GM12878 (cell line): ENCODE measurements at regions not wholly inside any gene's neighbourhood (a gene's known extent, or its start where the extent isn't known, plus 50 kb on each side); places are given as distances from the start of the nearest gene placed in this dataset.

Experiments
- ATAC-seq: fragments of 200-7000 bp; cut with Tn5 transposase; 3 replicates; pipeline ENCODE4 v1.9.1; 2020; ENCODE audit warnings: mild to moderate bottlenecking, moderate library complexity
- BruUV-seq: library from RNA; stranded (reverse); fragments of 400-500 nt; replicated peaks from 2 replicates; lab custom pipeline; 2021; lab: Mats Ljungman, UMichigan
- CTCF ChIA-PET: fragments of 300-600 bp; sonication (Branson Sonifier 250); formaldehyde crosslinking; extraction: SDS; loops from one replicate; lab custom pipeline; 2021; ENCODE audit warnings: inconsistent platforms; lab: Yijun Ruan, JAX
- POLR2A ChIA-PET: fragments of 350-600 bp; formaldehyde crosslinking; extraction: SDS; loops from one replicate; lab custom pipeline; 2021; ENCODE audit warnings: inconsistent platforms; lab: Charles Lee
- RAD21 ChIA-PET: fragments of 300-600 bp; sonication (Branson Sonifier 250); formaldehyde crosslinking; loops from one replicate; lab custom pipeline; 2023; ENCODE audit warnings: antibody characterized with exemption; ENCODE audit not compliant: unreplicated experiment; lab: Charles Lee
- SMC1A ChIA-PET: fragments of 300-600 bp; sonication (Branson Sonifier 250); formaldehyde crosslinking; loops from one replicate; lab custom pipeline; 2023; ENCODE audit not compliant: unreplicated experiment, uncharacterized antibody; lab: Charles Lee
- DNase-seq: peaks from one replicate; pipeline ENCODE4 v3.0.0-alpha.2; 2011; ENCODE audit warnings: low read depth, low spot score
- FAIRE-seq: peaks from 3 replicates; lab custom pipeline; 2011; peaks lifted over from hg19 to GRCh38; lab: Jason Lieb, UNC
- H2AFZ ChIP-seq: 2 replicates; pipeline ENCODE4 v1.6.0; 2011; ENCODE audit warnings: low read depth, low read length, control low read depth; ENCODE audit not compliant: control insufficient read depth
- H3K27ac ChIP-seq: 2 replicates; pipeline ENCODE4 v1.5.1; 2011; ENCODE audit warnings: control low read depth; ENCODE audit not compliant: control insufficient read depth, insufficient read depth
- H3K27me3 ChIP-seq, 2 experiments: replicated peaks in 1 of 2; 2 replicates each; pipeline versions ENCODE4 v1.6.0 to v1.6.1; 2011; ENCODE audit warnings: low read length in 1 of 2; ENCODE audit not compliant: control insufficient read depth in 2 of 2, insufficient read depth in 2 of 2
- H3K36me3 ChIP-seq, 2 experiments: 2 replicates each; pipeline ENCODE4 v1.5.1; 2011; ENCODE audit warnings: low read length in 1 of 2; ENCODE audit not compliant: control insufficient read depth in 2 of 2, insufficient read depth in 2 of 2
- H3K4me1 ChIP-seq: 2 replicates; pipeline ENCODE4 v1.6.1; 2011; ENCODE audit warnings: mild to moderate bottlenecking, low read length, moderate library complexity, mixed read lengths; ENCODE audit not compliant: control insufficient read depth, insufficient read depth
- H3K4me2 ChIP-seq: 2 replicates; pipeline ENCODE4 v1.6.0; 2011; ENCODE audit warnings: control low read depth; ENCODE audit not compliant: control insufficient read depth, insufficient read depth
- H3K4me3 ChIP-seq: fragments of 200-600 bp; sonication (generic); 2 replicates; pipeline ENCODE4 v1.5.1; 2016
- H3K79me2 ChIP-seq: 2 replicates; pipeline ENCODE4 v1.6.0; 2011; ENCODE audit warnings: low read length; ENCODE audit not compliant: control insufficient read depth, insufficient read depth
- H3K9ac ChIP-seq: 2 replicates; pipeline ENCODE4 v1.8.0; 2011; ENCODE audit warnings: low read length, control low read depth, mixed read lengths; ENCODE audit not compliant: control insufficient read depth, insufficient read depth
- H3K9me3 ChIP-seq: replicated peaks from 3 replicates; pipeline ENCODE4 v1.5.1; 2011; ENCODE audit warnings: mild to moderate bottlenecking, low read length; ENCODE audit not compliant: control insufficient read depth, insufficient read depth
- H4K20me1 ChIP-seq: 2 replicates; pipeline ENCODE4 v1.6.0; 2011; ENCODE audit not compliant: control insufficient read depth, insufficient read depth
- BHLHE40 ChIP-seq, 2 experiments: fragments of 450-650 bp in 1 of 2; IDR thresholded peaks; 2 replicates each; pipeline ENCODE4 v1.6.1; 2011 to 2017; ENCODE audit warnings: low read depth in 2 of 2, borderline replicate concordance in 1 of 2, improper control_type of control experiment in 1 of 2, low read length in 1 of 2, mild to moderate bottlenecking in 1 of 2
- CEBPB ChIP-seq, 2 experiments: fragments of 150-350 bp in 1 of 2; IDR thresholded peaks; 2 replicates each; pipeline ENCODE4 v1.6.1; 2012 to 2014; ENCODE audit warnings: low read depth in 2 of 2, low read length in 2 of 2, borderline replicate concordance in 1 of 2, inconsistent platforms in 1 of 2
- EP300 ChIP-seq, 2 experiments: fragments of 150-350 bp in 1 of 2; IDR thresholded peaks; 2 replicates each; pipeline ENCODE4 v1.6.1; 2011 to 2012; ENCODE audit warnings: low read depth in 2 of 2, low read length in 2 of 2, borderline replicate concordance in 1 of 2, improper control_type of control experiment in 1 of 2, inconsistent platforms in 1 of 2; ENCODE audit not compliant: control insufficient read depth in 1 of 2
- FOS ChIP-seq: IDR thresholded peaks from 3 replicates; pipeline ENCODE4 v1.6.1; 2011; ENCODE audit warnings: borderline replicate concordance; ENCODE audit not compliant: insufficient read length; ENCODE audit errors: extremely low read depth
- HDGF ChIP-seq: fragments of 450-650 bp; IDR thresholded peaks from 2 replicates; pipeline ENCODE4 v1.6.1; 2016; ENCODE audit warnings: antibody characterized with exemption
- KAT2A ChIP-seq: conservative IDR thresholded peaks from 2 replicates; pipeline ENCODE4 v1.6.1; 2011; ENCODE audit warnings: low read depth, low read length; ENCODE audit not compliant: control insufficient read depth
- MYB ChIP-seq: fragments of 150-350 bp; IDR thresholded peaks from 2 replicates; pipeline ENCODE4 v1.6.1; 2014; ENCODE audit warnings: mild to moderate bottlenecking, low read depth, low read length, borderline replicate concordance
- POLR2A ChIP-seq: IDR thresholded peaks from 2 replicates; pipeline ENCODE4 v1.6.1; 2011; ENCODE audit warnings: low read depth, mild to moderate bottlenecking, low read length
- POLR2AphosphoS5 ChIP-seq: IDR thresholded peaks from 2 replicates; pipeline ENCODE4 v1.6.1; 2011; ENCODE audit warnings: mild to moderate bottlenecking, low read length, inconsistent platforms
- SKIL ChIP-seq: fragments of 450-650 bp; IDR thresholded peaks from 2 replicates; pipeline ENCODE4 v1.6.1; 2017; ENCODE audit warnings: mild to moderate bottlenecking, low read depth, inconsistent platforms; ENCODE audit not compliant: poor library complexity, severe bottlenecking
- SREBF1 ChIP-seq: IDR thresholded peaks from 2 replicates; pipeline ENCODE4 v1.6.1; 2012; ENCODE audit warnings: mild to moderate bottlenecking, low read length
- SUPT20H ChIP-seq: IDR thresholded peaks from 2 replicates; pipeline ENCODE4 v1.6.1; 2011; ENCODE audit warnings: low read depth, mild to moderate bottlenecking, low read length, moderate library complexity, borderline replicate concordance; ENCODE audit not compliant: control insufficient read depth
- SUZ12 ChIP-seq: fragments of 200-600 bp; sonication (generic); IDR thresholded peaks from one replicate; pipeline ENCODE4 v1.6.1; 2018; ENCODE audit warnings: antibody characterized with exemption, mild to moderate bottlenecking; ENCODE audit not compliant: unreplicated experiment
- TBL1XR1 ChIP-seq: IDR thresholded peaks from 2 replicates; pipeline ENCODE4 v1.6.1; 2012; ENCODE audit warnings: low read depth, low read length, improper control_type of control experiment
- TCF12 ChIP-seq: IDR thresholded peaks from 2 replicates; pipeline ENCODE4 v1.6.1; 2011; ENCODE audit warnings: low read depth, mild to moderate bottlenecking, low read length
- ZNF207 ChIP-seq: fragments of 450-650 bp; IDR thresholded peaks from 2 replicates; pipeline ENCODE4 v1.6.1; 2014; ENCODE audit warnings: antibody characterized with exemption, mild to moderate bottlenecking, borderline replicate concordance
- WGBS: methylation state at CpG from one replicate; pipeline ENCODE4 v1.1.6; 2016; ENCODE audit warnings: low lambda C conversion rate; ENCODE audit not compliant: insufficient replicate concordance, insufficient coverage; ENCODE audit errors: missing lambda C conversion rate; 5-methylcytosine and 5-hydroxymethylcytosine counted together
- in situ Hi-C: fragments of 300-500 bp; cut with MboI; formaldehyde crosslinking; loops from 9 replicates; pipeline ENCODE4 v1.14.3; 2018; ENCODE audit warnings: mixed read lengths
- intact Hi-C: fragments of 100-400 bp; cut with micrococcal nuclease; formaldehyde crosslinking; loops from one replicate; pipeline ENCODE4 v1.14.2; 2022; ENCODE audit not compliant: unreplicated experiment
- TF ChIP-seq, protein P1 (sequence below): IDR thresholded peaks from 2 replicates; pipeline ENCODE4 v1.6.1; 2011; ENCODE audit warnings: low read depth, low read length, improper control_type of control experiment, borderline replicate concordance
- TF ChIP-seq, protein P2 (sequence below): fragments of 150-350 bp; IDR thresholded peaks from 2 replicates; pipeline ENCODE4 v1.6.1; 2014; ENCODE audit warnings: mild to moderate bottlenecking, low read depth, low read length

DNA sequence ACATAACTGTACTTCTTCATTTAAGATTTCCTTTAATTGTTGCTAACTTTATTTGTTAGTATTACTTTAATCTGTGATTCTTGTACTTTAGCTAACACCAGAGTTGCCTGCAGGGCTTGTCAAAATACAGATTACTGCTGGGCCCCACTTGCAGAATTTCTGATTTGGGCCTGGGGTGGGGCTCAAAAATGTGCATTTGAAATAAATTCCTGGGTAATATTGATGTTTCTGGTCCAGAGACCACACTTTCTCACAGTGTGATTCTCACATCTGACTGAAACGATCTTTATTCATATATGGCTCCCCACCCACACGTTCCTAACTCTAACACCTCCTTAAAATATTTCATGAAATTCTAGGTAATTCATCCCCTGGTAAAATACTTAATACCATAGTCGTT is 452.6 kb upstream of the ACVR2A start:
- ChIA-PET POLR2A (no interaction called here), RAD21 (no interaction called here), SMC1A (interaction anchor here (0.9 to 1.1 kb wide), 2 partner anchors 10 to 13 kb away, joined by 3 to 4 read pairs; no protein-coding TSS in a partner anchor), CTCF (interaction anchor here (0.6 kb wide), 1 partner anchor 521 kb away, joined by 3 read pairs; no protein-coding TSS in a partner anchor)
- ATAC-seq (no peak), DNase-seq (no peak), FAIRE-seq (no peak)
- H3K4me1 ChIP-seq: no peaks in the 10 kb centered on the region
- TF ChIP-seq, protein P1, sequence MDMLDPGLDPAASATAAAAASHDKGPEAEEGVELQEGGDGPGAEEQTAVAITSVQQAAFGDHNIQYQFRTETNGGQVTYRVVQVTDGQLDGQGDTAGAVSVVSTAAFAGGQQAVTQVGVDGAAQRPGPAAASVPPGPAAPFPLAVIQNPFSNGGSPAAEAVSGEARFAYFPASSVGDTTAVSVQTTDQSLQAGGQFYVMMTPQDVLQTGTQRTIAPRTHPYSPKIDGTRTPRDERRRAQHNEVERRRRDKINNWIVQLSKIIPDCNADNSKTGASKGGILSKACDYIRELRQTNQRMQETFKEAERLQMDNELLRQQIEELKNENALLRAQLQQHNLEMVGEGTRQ: no peak
- no peak for TF ChIP-seq SREBF1
- no peak for TF ChIP-seq SUZ12
- no peak for TF ChIP-seq FOS
- TF ChIP-seq, protein P2, sequence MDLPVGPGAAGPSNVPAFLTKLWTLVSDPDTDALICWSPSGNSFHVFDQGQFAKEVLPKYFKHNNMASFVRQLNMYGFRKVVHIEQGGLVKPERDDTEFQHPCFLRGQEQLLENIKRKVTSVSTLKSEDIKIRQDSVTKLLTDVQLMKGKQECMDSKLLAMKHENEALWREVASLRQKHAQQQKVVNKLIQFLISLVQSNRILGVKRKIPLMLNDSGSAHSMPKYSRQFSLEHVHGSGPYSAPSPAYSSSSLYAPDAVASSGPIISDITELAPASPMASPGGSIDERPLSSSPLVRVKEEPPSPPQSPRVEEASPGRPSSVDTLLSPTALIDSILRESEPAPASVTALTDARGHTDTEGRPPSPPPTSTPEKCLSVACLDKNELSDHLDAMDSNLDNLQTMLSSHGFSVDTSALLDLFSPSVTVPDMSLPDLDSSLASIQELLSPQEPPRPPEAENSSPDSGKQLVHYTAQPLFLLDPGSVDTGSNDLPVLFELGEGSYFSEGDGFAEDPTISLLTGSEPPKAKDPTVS: no peak
- no peak for TF ChIP-seq EP300 (IDR thresholded peaks at IDR 0.05; ENCODE audit: borderline replicate concordance in 1 of 2, control insufficient read depth in 1 of 2, low read depth in 2 of 2, low read length in 2 of 2)
- no peak for TF ChIP-seq ZNF207
- no peak for TF ChIP-seq CEBPB (IDR thresholded peaks at IDR 0.05; ENCODE audit: borderline replicate concordance in 1 of 2, low read depth in 2 of 2, low read length in 2 of 2)
- TF ChIP-seq HDGF: no peak
- no peak for TF ChIP-seq POLR2A
- TF ChIP-seq TCF12: no peak
- no peak for TF ChIP-seq TBL1XR1
- TF ChIP-seq SUPT20H: no peak
- no peak for TF ChIP-seq BHLHE40 (IDR thresholded peaks at IDR 0.05; ENCODE audit: borderline replicate concordance in 1 of 2, low read depth in 2 of 2, low read length in 1 of 2)
- TF ChIP-seq SKIL: no peak
- no peak for TF ChIP-seq MYB
- no peak for TF ChIP-seq POLR2AphosphoS5
- TF ChIP-seq KAT2A: no peak
- no peaks in the 10 kb centered on the region for H3K79me2 ChIP-seq
- in situ Hi-C loops (no loop called here), intact Hi-C loops (no loop called here)
- no peaks in the 10 kb centered on the region for H3K27me3 ChIP-seq
- H3K36me3 ChIP-seq: no peaks in the 10 kb centered on the region
- H3K9me3 ChIP-seq: no peaks in the 10 kb centered on the region; the same call in 2 of the 3 replicates
- H2AFZ ChIP-seq: no peak overlapping the region
- BruUV-seq: no TSS peak
- no peak overlapping the region for H3K27ac ChIP-seq
- H3K4me2 ChIP-seq: no peak overlapping the region
- 10% methylated on average over 3 of the region's 3 CpGs for WGBS
- no peak overlapping the region for H3K4me3 ChIP-seq
- H4K20me1 ChIP-seq: no peaks in the 10 kb centered on the region
- H3K9ac ChIP-seq: no peak overlapping the region
